Activated CD4-positive, alpha-beta memory T cell treated with anti-CD3 and anti-CD28 coated beads for 36 hours (primary cell): ENCODE measurements at regions not wholly inside any gene's neighbourhood (a gene's known extent, or its start where the extent isn't known, plus 50 kb on each side); places are given as distances from the start of the nearest gene placed in this dataset.

Experiments used
- CTCF ChIA-PET: fragments of 350-600 bp; sonication (Branson Sonifier 250); formaldehyde crosslinking; loops from one replicate; lab custom pipeline; 2021; ENCODE audit warnings: antibody characterized with exemption, inconsistent platforms; lab: Charles Lee
- POLR2A ChIA-PET: fragments of 350-600 bp; sonication (Branson Sonifier 250); formaldehyde crosslinking; loops from one replicate; lab custom pipeline; 2021; ENCODE audit warnings: antibody characterized with exemption; lab: Charles Lee
- DNase-seq: peaks from one replicate; pipeline ENCODE4 v3.0.0-alpha.2; 2020
- H3K27ac Mint-ChIP-seq: one replicate; pipeline ENCODE4 v1.8.0; 2021; ENCODE audit warnings: mixed read lengths
- H3K27me3 Mint-ChIP-seq: one replicate; pipeline ENCODE4 v1.8.0; 2021; ENCODE audit warnings: mixed read lengths
- H3K36me3 Mint-ChIP-seq: one replicate; pipeline ENCODE4 v1.8.0; 2021; ENCODE audit warnings: mixed read lengths
- H3K4me1 Mint-ChIP-seq: one replicate; pipeline ENCODE4 v1.8.0; 2021; ENCODE audit warnings: low read depth, mixed read lengths
- H3K4me3 Mint-ChIP-seq: one replicate; pipeline ENCODE4 v1.8.0; 2021; ENCODE audit warnings: mild to moderate bottlenecking, mixed read lengths
- H3K9me3 Mint-ChIP-seq: one replicate; pipeline ENCODE4 v1.8.0; 2021; ENCODE audit warnings: mixed read lengths
- intact Hi-C: fragments of 100-400 bp; cut with micrococcal nuclease; formaldehyde crosslinking; loops from one replicate; pipeline ENCODE4 v1.15.1; 2023

DNA sequence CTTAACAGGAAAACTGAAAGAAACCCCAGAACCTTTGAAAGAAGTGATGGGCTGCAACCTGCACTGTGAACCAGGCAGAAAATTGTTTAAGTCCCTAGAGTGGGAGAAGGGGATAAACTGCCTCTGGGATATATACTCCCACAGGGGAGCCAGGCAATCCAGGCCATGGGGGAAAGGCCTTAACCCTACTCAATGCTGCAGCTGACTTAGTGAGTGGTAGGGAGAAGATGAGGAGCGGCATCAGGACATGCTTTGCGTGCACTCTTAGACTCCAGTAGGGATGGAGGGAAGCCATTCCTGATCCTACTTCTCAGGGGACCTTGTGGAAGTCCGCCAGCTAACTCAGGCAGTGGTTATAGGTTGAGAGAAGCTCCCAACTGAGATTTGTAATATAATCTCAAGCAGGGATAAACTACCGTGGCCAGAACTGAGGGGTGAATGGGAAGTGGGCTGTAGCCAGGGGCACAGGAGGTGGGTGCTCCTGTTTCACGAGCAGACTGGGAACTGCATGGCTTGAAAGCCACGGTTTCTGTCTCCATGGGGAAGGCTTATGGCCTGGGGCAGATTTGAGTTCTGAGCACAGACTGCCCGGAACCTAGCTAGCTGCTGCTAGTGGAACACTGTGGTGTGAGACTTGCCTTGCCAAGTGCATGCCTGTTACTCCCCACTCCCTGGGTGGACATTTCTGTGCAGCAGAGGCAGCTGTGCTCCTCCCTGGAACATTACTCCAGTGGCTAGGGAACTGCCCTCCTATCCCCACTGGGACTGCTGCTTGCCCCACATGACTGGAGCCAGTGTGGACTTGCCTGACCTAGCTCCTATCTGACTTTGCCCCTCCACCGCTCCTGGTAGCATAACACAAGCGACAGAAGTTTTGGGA is 119.2 kb upstream of the SCAF11 start:
- H3K27ac Mint-ChIP-seq = no peak overlapping the region
- CTCF ChIA-PET = interaction anchor here (3.7 kb wide), 1 partner anchor 16 kb away, joined by 19 read pairs; no protein-coding TSS in a partner anchor
- no peak overlapping the region for H3K4me3 Mint-ChIP-seq
- peaks cover 16% of the 10 kb centered on the region for H3K9me3 Mint-ChIP-seq
- DNase-seq = no peak
- no peaks in the 10 kb centered on the region for H3K4me1 Mint-ChIP-seq
- H3K27me3 Mint-ChIP-seq = peaks cover 9% of the 10 kb centered on the region
- POLR2A ChIA-PET = no interaction called here
- peaks cover 4% of the 10 kb centered on the region for H3K36me3 Mint-ChIP-seq
- intact Hi-C loops = no loop called here

- ChIA-PET CTCF (interaction anchor here (1.0 to 1.4 kb wide), 2 partner anchors 16 to 17 kb away, joined by 3 to 5 read pairs; no protein-coding TSS in a partner anchor), POLR2A (no interaction called here)
- Mint-ChIP-seq H3K36me3 (peaks cover 4% of the 10 kb centered on the region), H3K9me3 (peaks cover 16% of the 10 kb centered on the region), H3K27ac (no peak overlapping the region), H3K4me3 (no peak overlapping the region), H3K4me1 (no peaks in the 10 kb centered on the region), H3K27me3 (peaks cover 6% of the 10 kb centered on the region)
- intact Hi-C loops = no loop called here
- DNase-seq = no peak
Observed at GRCh38 chr12:46108721-46109120, 118.3 kb upstream of the SCAF11 start.

GRCh38 chr12:46107591-46107990 is 117.2 kb upstream of the SCAF11 start:
- H3K27ac Mint-ChIP-seq = no peak overlapping the region

DNA sequence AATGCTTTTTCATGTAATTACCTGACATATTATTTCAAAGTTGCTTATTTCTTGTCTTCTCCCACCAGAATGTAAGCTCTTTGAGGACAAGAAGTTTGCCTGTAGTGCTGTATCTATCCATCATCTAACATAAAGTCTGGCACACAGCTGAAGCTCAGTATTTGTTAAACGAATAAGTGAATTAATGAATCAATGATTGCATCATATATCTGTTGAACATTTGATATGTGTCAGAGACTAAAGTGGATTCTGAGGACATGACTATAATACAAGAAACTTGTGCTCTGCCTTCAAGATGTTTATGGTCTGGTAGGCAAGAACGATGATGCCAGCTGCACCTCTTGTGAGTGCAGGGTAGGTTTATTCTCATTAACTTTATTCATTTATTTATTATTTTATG is 115.4 kb upstream of the SCAF11 start:
- Mint-ChIP-seq H3K36me3 (no peaks in the 10 kb centered on the region), H3K4me3 (no peak overlapping the region), H3K27me3 (peaks cover under 1% of the 10 kb centered on the region), H3K27ac (no peak overlapping the region), H3K9me3 (no peaks in the 10 kb centered on the region), H3K4me1 (no peaks in the 10 kb centered on the region)
- CTCF ChIA-PET = interaction anchor here (0.8 to 1.3 kb wide), 2 partner anchors 19 to 49 kb away, joined by 3 to 9 read pairs; no protein-coding TSS in a partner anchor
- DNase-seq = no peak
- intact Hi-C loops = no loop called here
- POLR2A ChIA-PET = no interaction called here

More at GRCh38 chr12:46107591-46107990, 117.2 kb upstream of the SCAF11 start:
- no peaks in the 10 kb centered on the region for H3K4me1 Mint-ChIP-seq
- no peak overlapping the region for H3K4me3 Mint-ChIP-seq
- intact Hi-C loops = no loop called here
- peaks cover 12% of the 10 kb centered on the region for H3K9me3 Mint-ChIP-seq
- H3K36me3 Mint-ChIP-seq = peaks cover 4% of the 10 kb centered on the region
- ChIA-PET CTCF (interaction anchor here (1.4 kb wide), 1 partner anchor 18 kb away, joined by 5 read pairs; no protein-coding TSS in a partner anchor), POLR2A (no interaction called here)
- no peak for DNase-seq
- peaks cover 6% of the 10 kb centered on the region for H3K27me3 Mint-ChIP-seq

DNA sequence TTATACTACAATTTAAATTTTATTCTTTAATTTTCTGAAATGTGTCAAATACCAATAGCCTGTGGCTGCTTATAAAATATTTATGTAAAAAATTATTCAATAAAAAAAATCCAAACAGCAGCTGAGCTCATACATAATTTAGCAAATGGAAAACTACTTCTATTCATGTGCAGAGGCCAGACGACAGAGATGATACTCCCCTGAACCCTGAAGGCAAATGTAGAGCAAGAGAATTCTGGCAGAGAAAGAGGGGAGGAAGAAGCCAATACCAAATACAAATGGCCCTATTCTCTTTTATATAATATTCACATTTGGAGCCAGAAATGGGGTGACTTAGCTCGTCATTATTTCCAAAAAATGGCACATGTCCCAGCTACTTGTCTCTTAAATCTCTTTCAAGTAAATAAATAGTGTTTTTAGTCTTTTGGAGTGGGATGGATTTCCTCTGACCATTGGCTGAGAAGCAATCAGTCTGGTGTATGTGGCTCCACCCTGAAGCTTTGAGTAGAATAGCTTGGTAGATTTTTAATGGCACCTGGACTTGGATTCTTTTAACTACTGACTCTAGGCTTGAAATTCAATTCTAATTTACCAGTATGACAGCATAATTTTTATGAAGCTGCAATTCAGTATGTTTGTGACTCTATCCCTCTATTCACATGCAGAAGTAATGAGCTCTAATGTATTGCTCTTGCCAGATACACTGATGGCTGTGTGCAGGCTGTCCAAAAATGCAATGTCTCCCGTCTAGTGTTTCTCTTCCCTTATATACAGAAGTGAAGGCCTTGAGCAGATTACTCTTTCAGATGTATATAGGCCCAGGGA is 113.4 kb upstream of the SCAF11 start:
- Mint-ChIP-seq H3K9me3 (no peaks in the 10 kb centered on the region), H3K36me3 (no peaks in the 10 kb centered on the region), H3K27me3 (no peaks in the 10 kb centered on the region), H3K4me1 (no peaks in the 10 kb centered on the region), H3K4me3 (no peak overlapping the region), H3K27ac (no peak overlapping the region)
- no peak for DNase-seq
- intact Hi-C loops = no loop called here
- CTCF ChIA-PET = interaction anchor here (1.1 kb wide), 1 partner anchor 21 kb away, joined by 3 read pairs; no protein-coding TSS in a partner anchor
- POLR2A ChIA-PET = no interaction called here

DNA sequence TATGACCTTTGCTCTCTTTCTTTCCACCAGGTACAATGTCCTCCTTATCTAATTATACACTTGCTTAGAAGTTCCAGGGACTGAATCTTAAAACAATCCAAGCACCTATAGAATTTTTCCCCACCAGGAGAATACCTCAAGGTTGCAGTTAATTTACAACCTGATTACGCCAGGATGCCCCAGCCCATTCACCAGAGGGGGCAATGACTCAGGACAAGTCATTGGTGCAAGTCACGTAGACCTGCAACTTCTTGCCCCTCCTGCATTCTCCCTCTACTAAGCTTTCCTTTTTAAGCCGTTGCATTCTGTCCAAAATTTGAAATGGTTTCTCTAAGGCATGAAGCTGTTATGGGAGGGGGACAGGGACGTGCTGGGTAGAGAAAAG is 111.1 kb upstream of the SCAF11 start:
- intact Hi-C loops = no loop called here
- no peak overlapping the region for H3K27ac Mint-ChIP-seq
- no peaks in the 10 kb centered on the region for H3K4me1 Mint-ChIP-seq
- H3K9me3 Mint-ChIP-seq = no peaks in the 10 kb centered on the region
- no peaks in the 10 kb centered on the region for H3K36me3 Mint-ChIP-seq
- peaks cover 3% of the 10 kb centered on the region for H3K27me3 Mint-ChIP-seq
- no peak for DNase-seq
- ChIA-PET POLR2A (no interaction called here), CTCF (interaction anchor here (0.8 to 1.1 kb wide), 2 partner anchors 23 to 29 kb away, joined by 3 to 4 read pairs; no protein-coding TSS in a partner anchor)
- no peak overlapping the region for H3K4me3 Mint-ChIP-seq

- CTCF ChIA-PET = interaction anchor here (0.8 to 1.1 kb wide), 2 partner anchors 24 to 29 kb away, joined by 3 to 4 read pairs; no protein-coding TSS in a partner anchor
- H3K36me3 Mint-ChIP-seq = no peaks in the 10 kb centered on the region
- DNase-seq = no peak
- H3K9me3 Mint-ChIP-seq = no peaks in the 10 kb centered on the region
- H3K4me1 Mint-ChIP-seq = no peaks in the 10 kb centered on the region
- POLR2A ChIA-PET = no interaction called here
- H3K4me3 Mint-ChIP-seq = no peak overlapping the region
- peaks cover 7% of the 10 kb centered on the region for H3K27me3 Mint-ChIP-seq
- intact Hi-C loops = no loop called here
- no peak overlapping the region for H3K27ac Mint-ChIP-seq
Observed at GRCh38 chr12:46100551-46101484, 110.4 kb upstream of the SCAF11 start.

GRCh38 chr12:46089414-46090162 is 99.2 kb upstream of the SCAF11 start:
- POLR2A ChIA-PET = no interaction called here
- peaks cover 12% of the 10 kb centered on the region for H3K9me3 Mint-ChIP-seq
- H3K4me1 Mint-ChIP-seq = no peaks in the 10 kb centered on the region
- no peak overlapping the region for H3K4me3 Mint-ChIP-seq
- DNase-seq = no peak
- no peaks in the 10 kb centered on the region for H3K36me3 Mint-ChIP-seq
- intact Hi-C loops = no loop called here
- H3K27ac Mint-ChIP-seq = no peak overlapping the region
- CTCF ChIA-PET = interaction anchor here (0.6 kb wide), 1 partner anchor 847 kb away, joined by 4 read pairs; no protein-coding TSS in a partner anchor
- H3K27me3 Mint-ChIP-seq = peaks cover 18% of the 10 kb centered on the region

DNA sequence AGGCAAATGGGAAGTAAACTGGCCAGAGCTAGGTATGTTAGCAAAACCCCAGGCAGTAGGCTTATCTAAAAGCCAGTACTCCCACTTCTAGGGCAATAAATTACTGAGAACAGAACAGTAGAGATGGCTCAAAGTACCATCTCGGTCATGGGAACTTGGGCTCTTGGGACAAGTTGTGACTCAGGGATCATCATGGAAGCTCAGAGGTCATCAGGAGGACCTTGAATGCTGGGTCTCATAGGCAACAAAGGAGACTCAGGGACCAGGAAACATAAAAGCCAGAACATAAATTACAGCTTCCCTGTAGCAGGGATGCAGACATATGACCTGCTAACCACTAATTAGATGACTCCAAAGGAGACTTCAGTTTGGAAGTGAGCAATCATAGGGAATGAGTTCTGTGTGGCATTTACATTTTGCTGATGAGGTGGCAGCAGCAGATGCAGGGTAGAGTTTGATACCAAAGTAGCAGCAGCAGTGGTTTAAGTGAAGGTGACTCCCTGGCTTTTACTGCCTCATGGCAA is 97.6 kb upstream of the SCAF11 start:
- CTCF ChIA-PET = interaction anchor here (0.5 to 1.6 kb wide), 2 partner anchors 15 to 35 kb away, joined by 3 to 4 read pairs; no protein-coding TSS in a partner anchor
- H3K4me3 Mint-ChIP-seq = no peak overlapping the region
- H3K9me3 Mint-ChIP-seq = peaks cover 12% of the 10 kb centered on the region
- POLR2A ChIA-PET = no interaction called here
- H3K4me1 Mint-ChIP-seq = no peaks in the 10 kb centered on the region
- H3K36me3 Mint-ChIP-seq = no peaks in the 10 kb centered on the region
- no peak overlapping the region for H3K27ac Mint-ChIP-seq
- peaks cover 7% of the 10 kb centered on the region for H3K27me3 Mint-ChIP-seq
- no peak for DNase-seq
- intact Hi-C loops = no loop called here

- Mint-ChIP-seq H3K27me3 (peaks cover 6% of the 10 kb centered on the region), H3K4me1 (no peaks in the 10 kb centered on the region), H3K36me3 (no peaks in the 10 kb centered on the region), H3K27ac (no peak overlapping the region), H3K4me3 (no peak overlapping the region), H3K9me3 (peaks cover 7% of the 10 kb centered on the region)
- DNase-seq = no peak
- POLR2A ChIA-PET = no interaction called here
- intact Hi-C loops = no loop called here
- CTCF ChIA-PET = no interaction called here
Observed at GRCh38 chr12:46084666-46085631, 94.6 kb upstream of the SCAF11 start.
